Aorta (tissue), 5 donors: ENCODE measurements at regions not wholly inside any gene's neighbourhood (a gene's known extent, or its start where the extent isn't known, plus 50 kb on each side); places are given as distances from the start of the nearest gene placed in this dataset.

Experiments
- ATAC-seq: fragments of 200-7000 bp; cut with Tn5 transposase; one replicate; pipeline ENCODE4 v1.9.1; 2022; ENCODE audit warnings: moderate library complexity; ENCODE audit not compliant: low FRiP score
- DNase-seq, 2 donors: peaks; one replicate each; pipeline ENCODE4 v3.0.0-alpha.2; 2020
- H3K27ac ChIP-seq, 2 donors: one replicate each; pipeline ENCODE4 v1.5.1; 2013; ENCODE audit warnings: low read length in 2 of 2, mild to moderate bottlenecking in 2 of 2, moderate library complexity in 2 of 2, control low read depth in 1 of 2, inconsistent platforms in 1 of 2, low read depth in 1 of 2
- H3K27me3 ChIP-seq, 2 donors: one replicate each; pipeline ENCODE4 v1.6.1; 2013; ENCODE audit warnings: control low read depth in 1 of 2, low read length in 1 of 2, mild to moderate bottlenecking in 1 of 2, moderate library complexity in 1 of 2; ENCODE audit not compliant: insufficient read depth in 2 of 2, control insufficient read depth in 1 of 2
- H3K36me3 ChIP-seq, 2 donors: one replicate each; pipeline ENCODE4 v1.6.1; 2013; ENCODE audit warnings: control low read depth in 1 of 2, low read length in 1 of 2, mild to moderate bottlenecking in 1 of 2; ENCODE audit not compliant: insufficient read depth in 2 of 2, control insufficient read depth in 1 of 2
- H3K4me1 ChIP-seq, 2 donors: one replicate each; pipeline ENCODE4 v1.6.1; 2013; ENCODE audit warnings: low read length in 2 of 2, control low read depth in 1 of 2, mild to moderate bottlenecking in 1 of 2, moderate library complexity in 1 of 2; ENCODE audit not compliant: insufficient read depth in 2 of 2, control insufficient read depth in 1 of 2
- H3K4me3 ChIP-seq, 2 donors: one replicate each; pipeline ENCODE4 v1.5.1; 2013; ENCODE audit warnings: low read length in 2 of 2, control low read depth in 1 of 2, mild to moderate bottlenecking in 1 of 2
- H3K9me3 ChIP-seq: one replicate; pipeline ENCODE4 v1.6.1; 2013; ENCODE audit warnings: mild to moderate bottlenecking, low read length; ENCODE audit not compliant: control insufficient read depth
- WGBS, 2 donors: extraction: QIAGEN DNeasy Blood & Tissue Kit; methylation state at CpG; one replicate each; pipeline ENCODE4 v1.1.7; 2013; 5-methylcytosine and 5-hydroxymethylcytosine counted together
- intact Hi-C, 2 donors: fragments of 100-400 bp; cut with DNase I; formaldehyde crosslinking; loops; one replicate each; pipeline versions ENCODE4 v1.14.2 to v1.15.0; 2022
- donor health status: healthy with polysubstance abuse.
- donor health status: Bipolar disorder and iron deficiency.
- donor health status: DM: no; HTN: no; CAD: no.
- donor health status: DM: no; HTN: no; CAD: no.
- donor health status: DM: yes; HTN: yes; CAD: no.

- DNase-seq (no peak), ATAC-seq (no peak)
- H3K4me1 ChIP-seq, result no peaks in the 10 kb centered on the region
- H3K4me3 ChIP-seq, result no peak overlapping the region
- H3K27ac ChIP-seq, result no peak overlapping the region
- no peaks in the 10 kb centered on the region for H3K9me3 ChIP-seq
- no peaks in the 10 kb centered on the region for H3K36me3 ChIP-seq
- intact Hi-C loops, result no loop called here
- WGBS, 2 donors, result 65 to 70% methylated on average over 2 of the region's 2 CpGs
- H3K27me3 ChIP-seq, result no peaks in the 10 kb centered on the region
These were observed 1554.7 kb upstream of the TENM3 start for GRCh38 chr4:180688480-180688879.

- intact Hi-C loops, result no loop called here
These were observed 1548.3 kb upstream of the TENM3 start for GRCh38 chr4:180694875-180695274.

GRCh38 chr4:180695851-180696250 is 1547.4 kb upstream of the TENM3 start:
- Histone ChIP-seq H3K27ac (no peak overlapping the region), H3K27me3 (no peaks in the 10 kb centered on the region), H3K9me3 (no peaks in the 10 kb centered on the region), H3K36me3 (no peaks in the 10 kb centered on the region), H3K4me1 (no peaks in the 10 kb centered on the region), H3K4me3 (no peak overlapping the region)
- intact Hi-C loops, result no loop called here
- WGBS, 2 donors, result 51 to 66% methylated on average over 1 of the region's 1 CpG
- no peak for DNase-seq
- no peak for ATAC-seq

More at GRCh38 chr4:180694875-180695274, 1548.3 kb upstream of the TENM3 start:
- ATAC-seq, result no peak
- Histone ChIP-seq H3K4me1 (no peaks in the 10 kb centered on the region), H3K27ac (no peak overlapping the region), H3K36me3 (no peaks in the 10 kb centered on the region), H3K4me3 (no peak overlapping the region), H3K9me3 (no peaks in the 10 kb centered on the region), H3K27me3 (no peaks in the 10 kb centered on the region)
- DNase-seq, result no peak
- WGBS, 2 donors, result 63 to 76% methylated on average over 1 of the region's 1 CpG

GRCh38 chr4:180696460-180697092 is 1546.6 kb upstream of the TENM3 start:
- H3K4me3 ChIP-seq, result no peak overlapping the region
- no peak overlapping the region for H3K27ac ChIP-seq
- H3K9me3 ChIP-seq, result peaks cover under 1% of the 10 kb centered on the region
- 67 to 75% methylated on average over 3 of the region's 3 CpGs for WGBS, 2 donors
- intact Hi-C loops, result no loop called here
- no peaks in the 10 kb centered on the region for H3K4me1 ChIP-seq
- H3K36me3 ChIP-seq, result no peaks in the 10 kb centered on the region
- ATAC-seq (no peak), DNase-seq (no peak)
- H3K27me3 ChIP-seq, result no peaks in the 10 kb centered on the region

- no peaks in the 10 kb centered on the region for H3K27me3 ChIP-seq
- no peak overlapping the region for H3K27ac ChIP-seq
- ATAC-seq (no peak), DNase-seq (no peak)
- no peak overlapping the region for H3K4me3 ChIP-seq
- intact Hi-C loops, result no loop called here
- H3K4me1 ChIP-seq, result no peaks in the 10 kb centered on the region
- H3K36me3 ChIP-seq, result no peaks in the 10 kb centered on the region
- WGBS, 2 donors, result 81 to 82% methylated on average over 12 of the region's 12 CpGs
- H3K9me3 ChIP-seq, result peaks cover 1% of the 10 kb centered on the region
These were observed 1544.5 kb upstream of the TENM3 start for GRCh38 chr4:180698550-180699195.

- H3K4me3 ChIP-seq, result no peak overlapping the region
- H3K27ac ChIP-seq, result no peak overlapping the region
- intact Hi-C loops, result no loop called here
- DNase-seq (no peak), ATAC-seq (no peak)
- WGBS, 2 donors, result 86 to 90% methylated on average over 2 of the region's 2 CpGs
- H3K27me3 ChIP-seq, result no peaks in the 10 kb centered on the region
- H3K9me3 ChIP-seq, result no peaks in the 10 kb centered on the region
- H3K36me3 ChIP-seq, result no peaks in the 10 kb centered on the region
- no peaks in the 10 kb centered on the region for H3K4me1 ChIP-seq
These were observed 1536.4 kb upstream of the TENM3 start for GRCh38 chr4:180706766-180707165.

GRCh38 chr4:180710628-180711337 is 1532.4 kb upstream of the TENM3 start:
- H3K4me1 ChIP-seq, result no peaks in the 10 kb centered on the region
- no peaks in the 10 kb centered on the region for H3K36me3 ChIP-seq
- H3K4me3 ChIP-seq, result no peak overlapping the region
- H3K9me3 ChIP-seq, result no peaks in the 10 kb centered on the region
- no peak for ATAC-seq
- WGBS, 2 donors, result 17 to 27% methylated on average over 5 of the region's 5 CpGs
- no peak overlapping the region for H3K27ac ChIP-seq
- DNase-seq, result no peak
- intact Hi-C loops, result no loop called here
- no peaks in the 10 kb centered on the region for H3K27me3 ChIP-seq

- ATAC-seq (no peak), DNase-seq (no peak)
- no peaks in the 10 kb centered on the region for H3K27me3 ChIP-seq
- no peak overlapping the region for H3K27ac ChIP-seq
- H3K4me1 ChIP-seq, result no peaks in the 10 kb centered on the region
- H3K4me3 ChIP-seq, result no peak overlapping the region
- no peaks in the 10 kb centered on the region for H3K36me3 ChIP-seq
- H3K9me3 ChIP-seq, result no peaks in the 10 kb centered on the region
- WGBS, 2 donors, result 71 to 73% methylated on average over 4 of the region's 4 CpGs
- intact Hi-C loops, result no loop called here
These were observed 1525.7 kb upstream of the TENM3 start for GRCh38 chr4:180717451-180718033.
